GM18502 (cell line): ENCODE measurements at regions not wholly inside any gene's neighbourhood (a gene's known extent, or its start where the extent isn't known, plus 50 kb on each side); places are given as distances from the start of the nearest gene placed in this dataset.
"Not testable (repeated sequence)": the region's sequence is repeated elsewhere in the genome, so short reads cannot be mapped to it uniquely, and the experiment has no call there.

Experiments used
- ATAC-seq: cut with Tn5 transposase; IDR thresholded peaks from one replicate; pipeline ENCODE4 v1.9.1; 2021; ENCODE audit warnings: mild to moderate bottlenecking; ENCODE audit not compliant: unreplicated experiment, poor library complexity

GRCh38 chr9:90054810-90055209 lies 450.0 kb downstream of the GADD45G start:
- no peak for ATAC-seq

GRCh38 chr9:90055226-90055625 lies 450.4 kb downstream of the GADD45G start:
- no peak for ATAC-seq

- ATAC-seq: no peak
Observed at GRCh38 chr9:90057361-90057760, 452.5 kb downstream of the GADD45G start.

- no peak for ATAC-seq
Observed at GRCh38 chr9:90058182-90058763, 453.5 kb downstream of the GADD45G start.

- ATAC-seq: no peak
Observed at GRCh38 chr9:90059436-90059835, 454.6 kb downstream of the GADD45G start.

GRCh38 chr9:90060256-90060655 lies 455.4 kb downstream of the GADD45G start:
- no peak for ATAC-seq

GRCh38 chr9:90061187-90061586 lies 456.4 kb downstream of the GADD45G start:
- ATAC-seq: no peak

GRCh38 chr9:90062982-90063381 lies 458.2 kb downstream of the GADD45G start:
- no peak for ATAC-seq

- ATAC-seq: no peak
Observed at GRCh38 chr9:90064248-90064647, 459.4 kb downstream of the GADD45G start.

- no peak for ATAC-seq
Observed at GRCh38 chr9:90064971-90065370, 460.2 kb downstream of the GADD45G start.

GRCh38 chr9:90065851-90066250 lies 461.0 kb downstream of the GADD45G start:
- no peak for ATAC-seq

GRCh38 chr9:90069085-90069484 lies 464.3 kb downstream of the GADD45G start:
- ATAC-seq: no peak

- no peak for ATAC-seq
Observed at GRCh38 chr9:90070056-90070455, 465.2 kb downstream of the GADD45G start.

GRCh38 chr9:90070469-90070868 lies 465.7 kb downstream of the GADD45G start:
- no peak for ATAC-seq

GRCh38 chr9:90070931-90071660 lies 466.3 kb downstream of the GADD45G start:
- no peak for ATAC-seq

GRCh38 chr9:90073186-90073945 lies 468.6 kb downstream of the GADD45G start:
- no peak for ATAC-seq

GRCh38 chr9:90074316-90074962 lies 469.6 kb downstream of the GADD45G start:
- ATAC-seq: no peak

GRCh38 chr9:90077598-90077997 lies 472.8 kb downstream of the GADD45G start:
- ATAC-seq: not testable (repeated sequence)

- no peak for ATAC-seq
Observed at GRCh38 chr9:90078988-90079421, 474.2 kb downstream of the GADD45G start.

- no peak for ATAC-seq
Observed at GRCh38 chr9:90085633-90086032, 480.8 kb downstream of the GADD45G start.

- ATAC-seq: no peak
Observed at GRCh38 chr9:90086101-90086511, 481.3 kb downstream of the GADD45G start.
